Activated CD8-positive, alpha-beta memory T cell treated with anti-CD3 and anti-CD28 coated beads, Interleukin-2, amount 50 U/mL, for 4 hours (primary cell): ENCODE measurements at regions not wholly inside any gene's neighbourhood (a gene's known extent, or its start where the extent isn't known, plus 50 kb on each side); places are given as distances from the start of the nearest gene placed in this dataset.

ENCODE experiments used
- DNase-seq: peaks from one replicate; pipeline ENCODE4 v3.0.0-alpha.2; 2020

DNA sequence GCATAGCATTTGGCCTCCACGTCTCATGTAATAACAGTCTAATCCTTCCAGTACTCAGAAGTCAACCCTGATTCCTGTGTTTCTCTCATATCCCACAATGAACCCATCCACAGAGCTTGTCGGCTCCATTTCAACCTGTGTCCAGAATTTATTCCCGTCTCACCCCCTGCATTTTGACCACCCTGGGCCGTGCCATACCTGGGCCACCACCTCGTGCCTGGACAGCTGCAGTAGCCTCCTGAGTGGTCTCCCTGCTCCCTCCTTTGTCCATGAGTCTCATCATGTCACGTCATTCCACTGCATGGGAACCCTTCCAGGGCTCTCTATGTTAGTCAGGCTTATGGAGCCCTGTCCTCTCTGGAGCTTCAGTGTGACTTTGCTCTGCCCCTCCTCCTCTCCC, 670.6 kb downstream of the PTPRU start:
- no peak for DNase-seq

GRCh38 chr1:29903548-29904166, 667.3 kb downstream of the PTPRU start:
- no peak for DNase-seq

GRCh38 chr1:29901624-29902325, 665.5 kb downstream of the PTPRU start:
- DNase-seq, result no peak

DNA sequence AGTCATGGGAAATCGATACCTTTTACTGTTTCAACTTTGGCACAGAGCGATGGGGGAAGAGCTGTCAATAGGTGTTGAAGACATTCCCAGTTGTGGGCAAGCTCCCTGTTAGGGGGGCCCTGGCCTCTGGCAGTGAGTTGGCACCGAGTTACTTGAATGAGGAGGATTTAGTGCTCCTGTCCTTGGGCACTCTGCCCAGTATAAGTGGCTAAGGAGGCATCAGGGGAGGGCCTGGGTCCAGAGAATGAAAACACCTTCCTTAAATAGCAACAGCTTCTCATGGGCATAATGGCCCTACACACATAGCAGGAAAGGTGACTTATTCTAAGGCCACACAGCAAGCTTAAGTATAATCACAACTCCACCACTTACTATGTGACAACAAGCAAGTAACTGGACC, 664.4 kb downstream of the PTPRU start:
- DNase-seq, result no peak

- no peak for DNase-seq
Measured at GRCh38 chr1:29900104-29900679, 663.9 kb downstream of the PTPRU start.

DNA sequence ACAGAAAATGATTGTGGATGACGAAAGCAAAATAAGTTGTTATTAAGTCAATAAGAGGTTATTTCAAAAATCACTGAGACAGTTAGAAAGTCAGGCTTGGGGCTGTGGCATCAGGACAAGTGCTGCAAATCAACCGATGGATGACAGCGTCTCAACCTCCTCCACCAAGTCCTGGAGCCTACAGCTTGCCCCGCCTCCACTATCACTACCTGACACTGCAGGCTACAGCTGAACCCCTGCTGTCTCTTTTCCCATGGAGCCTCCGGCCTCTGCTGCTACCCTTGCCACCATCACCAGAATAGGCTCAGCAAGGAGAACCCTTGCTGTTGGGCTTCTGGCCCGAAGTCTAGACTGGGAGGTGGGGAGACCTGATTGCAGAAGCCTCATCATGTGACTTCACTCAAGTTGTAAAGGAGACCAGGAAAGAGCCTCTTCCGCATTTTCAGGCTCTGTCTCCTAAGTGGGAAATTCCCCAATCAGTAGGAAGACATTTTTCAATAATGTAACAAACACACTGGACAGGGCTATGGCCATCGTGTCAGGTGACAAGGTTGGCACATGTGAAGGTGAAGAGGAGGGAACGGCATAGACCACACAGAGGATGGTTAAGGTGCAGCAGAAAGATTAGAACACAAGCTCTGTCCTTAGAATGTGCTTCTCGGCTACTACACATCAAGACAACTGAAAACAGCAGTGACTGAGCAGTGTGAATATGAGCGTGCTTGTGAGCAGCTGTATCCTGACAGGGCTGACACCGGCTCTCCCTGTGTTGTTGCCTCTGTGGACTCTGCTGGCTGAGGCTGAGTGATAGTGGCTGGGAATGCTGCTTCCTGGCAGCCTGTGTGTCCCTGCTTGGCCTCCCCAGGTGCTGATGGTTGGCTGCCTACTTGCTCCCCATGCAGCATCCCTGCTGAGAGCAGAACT, 660.7 kb downstream of the PTPRU start:
- no peak for DNase-seq

- DNase-seq, result no peak
Measured at GRCh38 chr1:29896300-29896699, 660.0 kb downstream of the PTPRU start.

GRCh38 chr1:29895201-29895600, 658.9 kb downstream of the PTPRU start:
- no peak for DNase-seq

GRCh38 chr1:29894311-29894710, 658.0 kb downstream of the PTPRU start:
- no peak for DNase-seq

DNA sequence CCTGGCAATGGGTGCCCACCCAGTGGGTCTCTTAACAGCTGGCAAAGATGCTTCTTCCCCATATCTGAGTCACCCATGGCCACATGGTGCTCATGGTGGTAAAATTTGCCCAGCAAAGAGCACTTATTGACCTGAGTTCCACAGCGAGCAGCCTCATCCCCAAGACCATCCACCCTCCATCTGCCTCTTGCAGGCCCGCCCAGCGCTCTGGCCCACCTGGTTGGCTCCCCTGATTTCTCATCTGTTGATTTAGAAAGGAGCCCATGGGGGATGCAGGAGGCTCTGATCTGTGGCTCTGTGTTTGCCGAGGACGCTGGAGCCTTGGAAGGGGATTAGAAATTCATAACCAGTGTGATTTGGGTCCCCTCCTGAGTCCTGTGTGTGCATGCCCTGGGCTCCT, 657.5 kb downstream of the PTPRU start:
- DNase-seq, result no peak

GRCh38 chr1:29893046-29893723, 656.9 kb downstream of the PTPRU start:
- DNase-seq, result no peak

- DNase-seq, result no peak
Measured at GRCh38 chr1:29892247-29892646, 655.9 kb downstream of the PTPRU start.

- DNase-seq, result no peak
Measured at GRCh38 chr1:29890201-29890959, 654.1 kb downstream of the PTPRU start.

- DNase-seq, result no peak
Measured at GRCh38 chr1:29889776-29890175, 653.5 kb downstream of the PTPRU start.

- no peak for DNase-seq
Measured at GRCh38 chr1:29884740-29885139, 648.4 kb downstream of the PTPRU start.

DNA sequence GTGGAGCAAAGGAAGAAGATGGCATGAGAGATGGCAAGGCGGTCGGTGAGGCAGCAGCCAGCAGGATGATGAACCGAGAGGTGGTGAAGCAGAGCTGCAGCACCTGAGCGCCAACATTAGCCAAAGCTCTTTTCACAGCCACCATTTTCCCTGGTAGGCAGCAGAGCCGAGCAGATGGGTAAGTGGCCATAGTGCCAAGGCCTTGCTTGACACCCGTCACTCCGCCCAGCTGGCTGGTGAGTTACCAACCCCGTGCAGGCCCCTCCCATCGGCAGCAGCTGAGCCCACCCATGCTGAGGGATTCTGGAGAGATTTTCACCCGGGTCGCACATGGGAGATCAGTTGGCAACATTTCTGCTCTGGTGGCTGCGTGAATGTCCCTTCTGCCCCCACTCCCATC, 647.7 kb downstream of the PTPRU start:
- no peak for DNase-seq

GRCh38 chr1:29883411-29883832, 647.1 kb downstream of the PTPRU start:
- DNase-seq, result no peak

DNA sequence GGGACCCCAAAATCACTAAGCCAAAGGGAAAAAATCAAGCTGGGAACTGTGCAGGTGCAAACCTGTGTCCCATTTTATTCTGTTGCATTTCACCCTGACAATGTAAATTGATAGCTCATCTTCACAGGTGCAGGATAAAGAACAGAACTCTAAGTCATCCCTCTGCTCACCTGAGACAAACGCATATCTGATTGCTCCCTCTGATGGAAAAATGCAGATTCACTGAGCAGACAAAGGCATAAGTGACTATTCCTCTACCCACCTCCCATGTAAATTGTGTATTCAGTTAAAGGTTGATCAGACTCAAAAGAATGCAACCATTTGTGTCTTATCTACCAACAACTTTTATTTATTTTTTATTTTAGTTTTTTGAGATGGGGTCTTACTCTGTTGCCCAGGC, 644.2 kb downstream of the PTPRU start:
- no peak for DNase-seq

DNA sequence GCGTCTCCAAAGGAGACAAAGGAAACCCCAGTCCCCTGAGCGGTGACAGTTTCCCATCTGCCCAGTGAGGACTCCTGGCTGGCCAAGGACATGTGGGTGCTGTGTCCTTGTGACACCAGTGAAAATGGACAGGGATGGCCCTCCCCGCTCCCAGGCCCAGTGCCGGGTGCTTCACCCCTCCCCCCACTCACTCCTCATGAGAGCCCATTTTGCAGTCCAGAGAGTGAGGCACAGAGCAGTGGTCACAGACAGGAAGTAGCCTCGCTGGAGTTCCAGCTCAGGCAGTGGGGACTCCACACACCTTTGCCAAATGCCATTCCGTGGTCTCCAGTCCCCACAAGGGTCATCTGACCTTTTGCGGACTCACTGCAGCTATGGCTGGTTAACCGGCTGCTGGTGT, 642.9 kb downstream of the PTPRU start:
- no peak for DNase-seq

DNA sequence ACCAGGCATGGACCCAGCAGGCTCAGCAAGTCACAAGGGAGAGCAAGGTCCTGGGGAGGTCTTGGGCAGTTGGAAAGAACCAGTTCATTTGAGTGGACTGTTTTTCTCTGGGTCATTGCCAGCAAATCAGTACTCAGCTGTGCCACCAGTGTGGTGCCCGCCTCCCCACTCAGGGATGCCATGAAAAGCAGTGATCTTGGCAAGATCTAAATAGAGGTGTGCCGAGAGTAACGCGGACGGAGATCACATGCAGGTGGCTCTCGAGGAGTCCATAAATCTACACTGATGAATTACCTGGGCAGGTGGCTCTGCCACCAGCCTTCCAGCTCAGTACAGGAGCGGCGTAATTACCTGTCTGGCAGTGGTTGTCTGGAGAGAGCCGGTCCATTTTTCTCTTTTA, 642.2 kb downstream of the PTPRU start:
- no peak for DNase-seq

DNA sequence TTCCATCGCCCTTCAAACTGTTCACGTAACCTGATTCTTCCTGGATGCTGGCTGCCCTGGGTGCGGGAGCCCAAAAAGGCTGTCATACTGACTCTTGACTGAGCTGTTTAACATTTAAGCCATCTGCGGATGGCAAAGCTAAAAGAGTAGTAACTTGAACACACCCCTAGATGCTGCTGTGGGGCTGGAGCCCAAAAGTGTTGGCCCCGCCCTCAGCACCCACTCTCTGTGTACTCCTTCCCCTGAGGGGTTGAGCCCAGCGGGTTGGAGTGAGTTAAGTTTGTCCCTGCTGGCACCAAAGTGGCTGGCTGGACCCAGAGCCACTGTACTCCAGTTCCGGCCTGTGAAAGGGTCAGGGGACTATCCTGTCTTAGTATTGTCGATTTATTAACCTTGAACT, 640.6 kb downstream of the PTPRU start:
- no peak for DNase-seq

- no peak for DNase-seq
Measured at GRCh38 chr1:29876441-29876840, 640.1 kb downstream of the PTPRU start.
